Adrenal gland (tissue), 5 donors: ENCODE measurements at regions not wholly inside any gene's neighbourhood (a gene's known extent, or its start where the extent isn't known, plus 50 kb on each side); places are given as distances from the start of the nearest gene placed in this dataset.

ENCODE experiments used
- CTCF ChIP-seq, 6 experiments: fragments of 450-650 bp in 4 of 6; fragments of 200-600 bp in 2 of 6; sonication (generic) in 1 of 6; IDR thresholded peaks; 1 replicate in 5 of 6; 2 replicates in 1 of 6; pipeline versions ENCODE4 v1.5.1 to v1.8.0; 2016 to 2021; ENCODE audit warnings: antibody characterized with exemption in 6 of 6, mild to moderate bottlenecking in 2 of 6, moderate library complexity in 1 of 6
- POLR2A ChIP-seq, 2 donors: fragments of 450-650 bp; IDR thresholded peaks; one replicate each; pipeline ENCODE4 v1.6.1; 2017; ENCODE audit warnings: antibody characterized with exemption in 2 of 2, mild to moderate bottlenecking in 2 of 2, moderate library complexity in 1 of 2
- donor health status: DM: no; HTN: no; CAD: no.

- TF ChIP-seq CTCF (IDR thresholded peaks at IDR 0.05) = no peak
- no peak for TF ChIP-seq POLR2A (IDR thresholded peaks at IDR 0.05)
Observed at GRCh38 chr20:62554898-62555641, 79.3 kb upstream of the GATA5 start.
